ENCODE measurements at regions not wholly inside any gene's neighbourhood (a gene's known extent, or its start where the extent isn't known, plus 50 kb on each side); places are given as distances from the start of the nearest gene placed in this dataset.
"Not testable (repeated sequence)": the region's sequence is repeated elsewhere in the genome, so short reads cannot be mapped to it uniquely, and the experiment has no call there.

DNA sequence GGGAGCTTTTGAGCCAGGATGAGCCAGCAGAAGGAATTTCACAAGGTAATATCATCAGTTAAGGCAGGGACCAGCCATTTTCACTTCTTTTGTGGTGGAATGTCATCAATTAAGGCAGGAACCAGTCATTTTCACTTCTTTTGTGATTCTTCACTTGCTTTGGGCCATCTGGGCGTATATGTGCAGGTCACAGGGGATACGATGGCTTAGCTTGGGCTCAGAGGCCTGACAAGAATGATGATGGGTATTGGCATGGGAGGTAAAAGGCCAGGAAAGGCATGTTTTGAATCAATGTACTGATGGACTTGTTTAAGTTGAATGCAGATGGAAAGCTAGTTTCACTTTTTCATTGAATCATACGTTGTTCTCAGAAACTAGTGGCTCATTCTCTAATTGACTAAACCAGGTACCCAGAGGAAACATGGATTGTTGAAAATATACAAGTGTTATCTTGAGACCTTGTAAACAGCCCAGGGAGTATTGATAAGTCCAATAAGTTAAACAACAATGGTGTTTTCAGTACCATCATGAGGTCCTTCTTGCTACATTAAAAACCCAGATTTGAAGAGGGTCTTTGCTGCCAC is 1672.5 kb upstream of the DDX18 start:
- no peak for DNase-seq

DNA sequence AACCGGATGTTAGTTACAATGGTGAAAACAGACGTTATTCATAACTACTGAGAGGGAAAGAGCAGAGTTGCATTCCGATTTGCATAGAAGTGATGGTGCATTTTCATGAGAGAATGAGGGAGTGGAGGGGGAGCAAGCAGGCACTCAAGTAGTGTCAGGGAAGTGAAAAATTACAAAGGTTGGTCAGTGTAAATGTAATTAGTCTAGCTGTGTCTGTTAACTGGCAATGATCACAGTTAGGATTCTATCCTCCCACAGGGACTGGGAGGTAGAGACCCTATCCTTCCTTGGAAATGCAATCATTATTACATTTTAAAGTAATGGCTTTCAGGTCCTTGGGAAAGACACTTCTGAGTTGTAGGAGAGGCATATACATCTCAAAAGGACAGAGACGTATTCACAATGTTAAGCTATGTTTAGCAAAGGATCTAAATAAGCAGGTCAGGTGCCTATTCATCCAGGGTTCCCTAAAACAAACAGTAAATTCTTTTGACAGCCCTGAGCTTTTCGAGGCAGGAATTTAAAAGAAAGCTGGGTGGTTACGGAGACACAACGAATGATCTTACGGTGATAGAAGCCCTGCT is 1671.8 kb upstream of the DDX18 start:
- no peak for DNase-seq

DNA sequence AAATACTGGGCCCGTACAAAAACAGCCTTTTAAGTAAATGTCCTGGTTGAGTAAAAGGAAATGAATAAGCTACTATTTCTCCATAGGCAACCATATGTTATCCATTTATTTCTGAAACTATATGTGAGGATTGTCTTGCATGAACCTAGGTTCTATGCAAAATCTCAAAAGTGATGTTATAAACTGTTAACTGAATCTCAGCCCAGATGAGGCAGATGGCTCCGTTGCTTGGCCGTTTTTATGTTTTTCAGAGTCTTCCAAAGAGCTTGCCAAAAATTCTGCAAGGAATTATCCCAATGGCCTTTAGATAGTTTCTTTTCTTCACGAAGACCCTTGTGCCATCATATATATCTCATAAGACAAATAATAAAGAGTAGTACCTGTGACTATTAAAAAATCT is 1669.5 kb upstream of the DDX18 start:
- DNase-seq: no peak

DNA sequence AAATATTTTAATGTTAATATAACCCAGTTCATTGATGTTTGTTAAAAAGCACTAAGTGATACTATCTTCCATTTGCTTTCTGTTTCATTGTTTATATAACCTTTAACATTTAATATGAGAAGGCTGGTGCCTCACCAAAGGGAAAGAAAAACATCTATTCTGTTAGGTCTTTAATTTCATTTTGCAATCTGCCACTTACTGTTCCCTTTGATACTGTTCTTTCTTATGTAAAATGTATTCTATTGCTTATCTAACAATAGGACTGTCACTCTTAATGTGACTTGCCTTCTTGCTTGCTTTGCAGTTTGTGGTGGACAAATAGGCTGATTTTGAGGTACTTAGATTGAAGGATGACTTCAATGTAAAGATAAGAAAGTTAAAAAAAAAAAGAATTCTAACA is 1666.1 kb upstream of the DDX18 start:
- no peak for DNase-seq

DNA sequence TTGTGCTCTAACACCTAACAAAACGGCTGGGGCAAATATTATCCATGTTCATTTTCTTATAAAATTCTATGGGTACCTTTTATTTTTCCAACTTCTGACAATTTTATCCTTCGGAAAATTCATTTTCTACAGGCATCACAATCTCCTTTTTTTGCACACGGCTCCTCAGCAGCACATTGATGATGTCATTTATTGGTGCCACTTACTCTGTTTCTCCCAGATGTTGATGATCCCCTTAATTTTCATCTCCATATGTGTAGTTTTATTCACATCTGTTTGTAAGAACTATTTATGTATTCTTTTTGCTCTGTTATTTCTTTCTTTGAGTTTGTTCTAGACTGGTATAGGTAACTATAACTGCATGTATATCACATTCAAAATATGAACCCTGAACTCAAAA is 1660.8 kb upstream of the DDX18 start:
- no peak for DNase-seq

DNA sequence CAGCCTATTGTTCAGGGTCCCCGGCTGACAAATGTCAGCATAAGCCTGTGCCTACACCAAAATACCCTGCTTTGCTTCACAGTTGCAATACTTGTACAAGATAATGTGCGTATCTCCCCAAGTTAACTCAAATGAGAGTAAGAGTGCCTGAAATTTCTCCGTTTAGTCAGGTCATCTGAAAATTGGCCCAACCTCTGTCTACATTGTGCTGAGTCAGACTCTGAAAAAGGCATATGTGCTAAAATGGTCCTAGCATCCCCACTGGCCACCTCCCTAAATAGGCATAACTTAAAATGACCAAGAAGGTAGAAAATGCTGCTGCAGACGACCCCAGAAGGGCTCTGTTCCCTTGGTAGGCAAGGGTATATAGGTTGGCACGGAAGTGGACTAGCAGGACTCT is 1653.8 kb upstream of the DDX18 start:
- DNase-seq: no peak

DNA sequence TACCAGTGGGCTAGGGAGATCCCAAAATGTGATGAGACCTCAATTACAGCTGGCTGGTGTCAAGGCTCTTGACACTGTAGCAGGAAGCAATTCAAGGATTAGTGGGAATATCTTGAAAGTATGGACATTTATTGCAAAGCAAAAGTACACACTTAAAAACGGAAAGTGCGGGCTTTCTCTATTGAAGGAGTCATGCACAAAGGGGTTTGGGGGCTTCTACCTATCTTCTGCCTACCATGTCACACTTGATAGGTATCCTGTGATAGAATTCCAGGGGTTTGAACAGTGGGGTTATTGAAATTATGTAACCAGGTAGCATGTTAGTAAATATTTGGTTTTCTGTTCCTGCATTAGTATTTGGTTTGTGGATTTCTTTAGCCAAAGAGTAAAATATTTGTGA is 1652.1 kb upstream of the DDX18 start:
- no peak for DNase-seq

DNA sequence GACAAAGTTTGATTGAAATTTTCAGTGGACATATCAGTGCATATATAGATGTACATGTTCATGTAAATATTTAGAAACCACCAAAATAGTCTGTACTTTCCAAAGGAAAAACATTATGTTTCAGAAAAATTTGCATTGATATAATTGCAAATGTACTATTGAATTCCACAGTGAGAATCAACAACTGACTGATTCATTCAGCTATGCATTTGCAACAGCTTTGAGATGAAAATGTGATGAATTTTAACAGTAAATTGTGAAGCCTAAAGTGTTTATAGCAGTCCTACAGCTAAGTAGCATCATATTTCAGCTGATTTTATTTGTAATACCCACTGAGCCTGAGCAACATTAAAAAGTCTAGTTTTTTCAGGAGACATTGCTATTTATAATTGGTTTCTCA is 1647.4 kb upstream of the DDX18 start:
- no peak for DNase-seq

DNA sequence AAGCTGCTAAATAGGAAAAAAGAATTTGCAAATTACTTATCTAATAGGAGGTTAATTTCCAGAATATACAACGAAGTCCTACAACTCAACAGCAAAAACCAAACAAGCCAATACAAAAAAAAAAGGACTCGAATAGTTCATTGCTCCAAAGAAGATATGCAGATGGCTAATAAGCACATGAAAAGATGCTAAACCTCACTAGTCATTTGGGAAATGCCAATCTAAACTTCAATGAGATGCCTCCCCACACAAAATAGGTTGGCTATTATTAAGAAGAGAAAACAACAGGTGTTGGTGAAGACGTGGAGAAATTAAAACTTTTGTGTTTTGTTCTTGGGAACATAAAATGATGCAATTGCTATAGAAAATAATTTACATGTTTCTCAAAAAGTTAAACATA is 1634.4 kb upstream of the DDX18 start:
- no peak for DNase-seq

DNA sequence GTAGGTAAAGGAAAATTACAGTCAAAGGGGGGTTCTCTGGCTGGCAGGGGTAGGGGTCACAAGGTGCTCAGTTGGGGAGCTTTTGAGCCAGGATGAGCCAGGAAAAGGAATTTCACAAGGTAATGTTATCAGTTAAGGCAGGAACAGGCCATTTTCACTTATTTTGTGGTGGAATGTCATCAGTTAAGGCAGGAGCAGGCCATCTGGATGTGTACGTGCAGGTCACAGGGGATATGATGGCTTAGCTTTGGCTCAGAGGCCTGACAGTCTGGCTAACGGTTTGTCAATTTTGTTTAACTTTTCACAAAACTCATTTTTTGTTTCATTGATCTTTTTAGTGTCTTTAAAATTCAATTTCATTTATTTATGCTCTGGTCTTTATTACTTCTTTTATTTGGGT is 1623.8 kb upstream of the DDX18 start:
- DNase-seq: not testable (repeated sequence)

DNA sequence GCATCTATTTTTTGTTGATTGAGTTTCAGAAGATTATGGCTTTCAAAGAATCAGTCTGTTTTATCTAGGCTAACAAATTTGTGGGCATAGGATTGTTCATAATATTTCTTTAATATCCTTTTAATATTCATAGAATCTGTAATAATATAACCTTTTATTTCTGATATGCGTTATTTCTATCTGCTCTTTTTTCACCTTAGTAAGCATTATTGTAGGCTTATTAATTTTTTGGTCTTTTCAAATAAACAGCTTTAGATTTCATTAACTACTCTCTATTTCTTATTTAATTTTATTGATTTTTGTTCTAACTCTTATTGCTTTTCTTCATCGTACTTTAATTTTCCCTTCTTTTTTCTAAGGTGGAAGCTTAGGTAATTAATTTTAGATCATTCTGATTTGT is 1614.4 kb upstream of the DDX18 start:
- DNase-seq: no peak

DNA sequence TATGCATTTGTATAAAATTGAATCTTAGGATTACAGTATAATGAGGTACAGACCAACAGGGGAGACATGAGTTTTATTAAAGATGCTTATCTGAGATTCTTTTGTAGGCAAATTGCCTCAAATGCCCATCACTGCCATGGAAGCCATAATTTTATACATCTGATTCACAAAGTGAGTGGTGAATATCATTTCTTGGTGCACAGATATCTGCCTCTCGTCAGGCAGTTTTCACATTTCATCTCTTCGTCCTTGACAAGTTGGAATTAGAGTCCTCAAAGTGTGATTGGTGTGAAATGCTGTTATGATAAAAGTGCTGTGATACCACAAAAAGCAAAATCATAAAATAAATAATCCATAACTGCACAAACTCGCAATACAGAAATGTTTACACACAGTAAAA is 1602.8 kb upstream of the DDX18 start:
- no peak for DNase-seq

DNA sequence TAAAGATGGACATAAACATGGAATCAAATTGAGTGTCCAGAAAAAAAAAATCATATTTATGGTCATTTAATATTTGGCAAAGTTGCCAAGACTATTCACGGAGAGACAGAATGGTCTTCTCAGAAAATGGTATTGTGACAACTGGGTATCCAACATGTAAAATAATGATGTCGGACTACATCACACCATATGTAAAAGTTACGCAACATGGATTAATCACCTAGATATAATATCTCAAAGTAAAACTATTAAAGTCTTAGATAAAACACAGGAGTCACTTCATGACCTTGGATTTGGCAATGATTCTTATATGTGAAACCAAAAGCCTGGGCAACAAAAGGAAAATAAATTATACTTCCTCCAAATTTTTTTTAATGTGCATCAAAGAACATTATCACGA is 1591.7 kb upstream of the DDX18 start:
- no peak for DNase-seq

DNA sequence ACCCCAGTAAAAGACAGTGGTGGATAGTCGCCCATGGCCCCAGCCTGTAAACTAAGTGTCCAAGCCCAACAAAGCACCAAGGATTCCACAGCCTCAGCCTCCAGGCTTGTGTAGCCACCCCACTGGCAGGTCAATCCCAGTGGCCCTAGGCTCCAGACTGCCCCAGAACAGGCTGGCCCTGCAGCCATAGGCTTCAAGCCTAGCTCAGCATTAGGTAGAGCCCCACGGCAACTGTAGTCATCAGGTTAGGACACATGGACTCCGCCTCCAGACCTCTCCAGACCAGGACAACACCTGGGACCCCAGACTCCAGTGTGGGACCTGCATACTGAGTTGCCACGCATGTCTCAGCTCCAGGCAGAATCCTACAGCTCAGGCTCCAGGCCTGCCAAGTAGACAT is 1590.6 kb upstream of the DDX18 start:
- no peak for DNase-seq

DNA sequence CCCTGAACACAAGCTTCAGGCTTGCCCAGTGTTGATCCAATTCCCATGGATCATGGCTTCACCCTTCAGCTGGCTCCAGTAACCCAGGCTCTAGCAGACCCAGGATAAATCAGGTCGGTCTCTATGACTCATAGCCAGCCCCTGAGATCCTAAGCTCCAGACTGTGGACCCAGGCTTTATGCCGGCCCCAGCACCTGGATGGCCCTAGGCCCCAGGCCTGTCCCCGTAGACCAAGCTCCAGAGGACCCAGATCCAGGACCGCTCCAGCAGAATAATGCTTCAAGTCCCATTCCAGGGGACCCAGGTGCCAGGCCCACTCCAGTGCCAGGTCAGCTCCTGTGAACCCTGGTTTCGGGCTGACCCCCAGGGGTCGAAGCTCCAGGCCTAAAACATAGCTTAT is 1589.9 kb upstream of the DDX18 start:
- DNase-seq: no peak

DNA sequence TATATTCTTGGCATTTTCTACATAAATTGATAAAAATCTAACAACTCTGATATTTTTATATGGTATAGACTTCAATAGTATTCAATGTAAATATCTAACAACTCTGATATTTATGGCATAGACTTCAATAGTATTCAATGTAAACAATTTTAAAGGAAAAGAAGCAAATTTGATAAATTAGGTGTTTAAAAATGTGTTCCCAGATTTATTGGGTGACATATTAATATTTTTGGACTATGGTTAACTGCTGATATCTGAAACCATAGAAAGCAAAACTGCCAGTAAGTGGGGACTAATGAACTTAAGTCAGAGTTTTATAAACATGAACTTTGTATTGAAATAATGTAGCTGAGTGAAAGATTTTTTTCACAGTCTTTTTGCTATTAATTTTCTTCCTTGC is 1576.0 kb upstream of the DDX18 start:
- DNase-seq: no peak

DNA sequence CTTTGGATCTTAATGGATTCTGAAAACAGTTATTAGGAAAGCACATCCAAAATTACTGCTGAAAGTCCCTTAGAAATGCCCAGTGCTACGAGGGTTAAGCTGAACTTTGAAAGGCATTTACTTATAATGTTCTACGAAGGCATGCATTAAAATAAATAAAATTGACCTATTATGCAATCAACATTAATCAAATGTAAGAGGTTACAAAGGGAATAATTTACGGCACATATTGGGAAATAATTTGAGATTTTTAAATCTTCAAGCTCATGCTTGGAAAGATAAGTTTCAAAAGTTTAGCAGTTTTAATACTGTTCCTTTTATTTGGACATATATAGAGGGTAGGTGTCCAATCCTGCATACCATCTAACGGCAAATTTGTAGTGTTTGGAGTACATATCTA is 1564.1 kb upstream of the DDX18 start:
- no peak for DNase-seq

DNA sequence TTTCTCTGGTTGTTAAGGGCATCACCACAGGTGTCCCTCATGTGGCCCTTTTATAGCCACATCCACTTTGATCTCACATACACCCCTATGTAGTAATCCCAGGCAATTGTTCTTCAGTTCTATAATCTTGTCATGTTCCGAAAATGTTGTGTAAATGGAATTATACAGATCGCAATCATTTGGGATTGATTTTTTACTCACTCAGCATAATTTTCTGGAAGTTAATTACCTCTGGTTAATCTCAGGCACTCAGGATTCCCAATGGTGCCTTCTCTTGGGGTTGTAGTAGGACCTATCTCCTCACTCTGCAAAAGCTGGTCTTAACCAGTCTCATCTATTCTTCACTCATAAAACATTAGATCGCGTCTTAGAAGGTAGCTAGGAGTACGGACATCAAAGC is 1549.6 kb upstream of the DDX18 start:
- no peak for DNase-seq

DNA sequence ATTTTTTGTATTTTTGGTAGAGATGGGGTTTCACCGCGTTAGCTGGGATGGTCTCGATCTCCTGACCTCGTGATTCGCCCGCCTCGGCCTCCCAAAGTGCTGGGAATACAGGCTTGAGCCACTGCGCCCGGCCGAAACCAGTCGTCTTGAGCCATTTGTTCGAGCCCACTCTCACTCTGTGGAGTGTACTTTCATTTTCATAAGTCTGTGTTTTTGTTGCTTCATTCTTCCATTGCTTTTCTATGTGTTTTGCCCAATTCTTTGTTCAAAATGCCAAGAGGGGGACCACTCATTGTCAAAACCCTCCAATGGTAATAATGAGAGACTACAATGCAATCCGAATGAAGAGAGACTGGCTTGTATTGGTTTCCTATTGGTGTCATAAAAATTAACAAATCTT is 1545.5 kb upstream of the DDX18 start:
- no peak for DNase-seq

DNA sequence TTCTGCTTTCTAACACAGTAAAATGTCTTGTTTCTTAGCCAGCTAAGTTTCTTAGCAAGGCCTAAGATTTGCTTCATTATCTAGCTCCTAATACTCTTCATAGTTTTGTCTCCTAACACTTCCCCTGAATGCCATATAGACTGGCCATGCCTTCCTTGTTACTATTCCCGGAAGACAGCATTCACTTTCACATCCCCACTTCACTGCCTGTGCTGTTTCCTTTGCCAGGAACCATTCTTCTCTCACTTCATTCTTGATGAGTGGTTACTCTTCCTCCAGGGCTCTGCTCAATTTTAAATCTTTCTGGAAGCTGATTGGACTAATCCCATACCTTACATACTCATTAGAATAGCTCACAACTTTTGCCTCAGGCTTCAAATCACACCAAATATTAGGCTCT is 1510.2 kb upstream of the DDX18 start:
- no peak for DNase-seq

DNA sequence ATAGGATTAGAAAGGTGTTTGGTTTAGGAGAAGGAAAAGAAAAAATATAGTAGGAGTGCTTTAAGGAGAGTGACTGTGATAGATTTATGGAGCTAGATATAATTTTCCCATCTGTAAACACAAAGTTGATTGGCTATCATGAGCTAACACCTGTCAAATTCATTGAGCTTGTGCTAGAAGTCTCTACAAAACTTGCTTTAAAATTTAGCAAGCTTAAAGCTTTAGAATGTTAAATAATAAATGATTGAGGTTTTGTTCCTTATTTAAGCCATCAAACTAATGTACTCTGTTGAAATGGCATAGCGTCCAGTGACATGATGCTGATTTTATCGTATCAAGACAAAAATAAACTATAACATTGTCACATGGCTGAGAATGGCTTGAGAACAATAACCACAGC is 1497.4 kb upstream of the DDX18 start:
- no peak for DNase-seq

DNA sequence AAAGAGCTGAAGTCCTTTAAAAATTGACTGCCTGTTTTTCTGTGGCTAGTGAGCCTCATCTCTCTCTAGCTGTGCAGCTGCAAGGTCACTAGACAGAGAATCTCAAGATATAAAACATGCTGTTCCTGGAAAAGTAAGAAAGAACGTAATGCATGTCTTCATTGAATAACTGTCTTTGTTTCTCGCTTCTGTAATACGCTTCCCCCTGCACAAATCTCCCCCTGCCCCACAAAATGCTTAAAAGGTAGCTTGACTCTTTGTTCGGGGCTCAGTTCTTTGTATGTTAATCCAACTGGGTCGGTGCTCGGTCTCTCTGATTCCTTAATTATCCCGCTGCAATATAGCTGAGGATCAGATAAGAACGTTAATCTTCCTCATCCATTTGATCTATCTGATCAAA is 1495.9 kb upstream of the DDX18 start:
- not testable (repeated sequence) for DNase-seq

DNA sequence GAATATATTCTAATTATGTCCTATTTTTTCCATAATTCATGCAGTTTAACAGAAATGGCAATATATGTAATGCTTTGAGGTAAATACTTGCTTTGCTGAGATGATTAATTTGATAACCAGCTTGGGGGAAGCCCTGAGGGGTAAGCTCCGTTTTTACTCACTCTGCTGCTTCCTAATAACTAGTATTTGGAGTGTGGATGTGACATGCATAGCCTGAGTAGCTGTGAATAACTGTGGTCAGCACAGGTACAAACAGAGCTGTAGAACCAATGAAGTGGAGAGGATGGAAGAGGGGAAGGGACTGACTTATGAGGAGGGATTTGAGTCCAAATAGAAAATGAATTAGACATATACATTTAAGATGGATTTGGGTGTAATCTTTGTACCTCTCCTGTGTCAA is 1495.5 kb upstream of the DDX18 start:
- no peak for DNase-seq

DNA sequence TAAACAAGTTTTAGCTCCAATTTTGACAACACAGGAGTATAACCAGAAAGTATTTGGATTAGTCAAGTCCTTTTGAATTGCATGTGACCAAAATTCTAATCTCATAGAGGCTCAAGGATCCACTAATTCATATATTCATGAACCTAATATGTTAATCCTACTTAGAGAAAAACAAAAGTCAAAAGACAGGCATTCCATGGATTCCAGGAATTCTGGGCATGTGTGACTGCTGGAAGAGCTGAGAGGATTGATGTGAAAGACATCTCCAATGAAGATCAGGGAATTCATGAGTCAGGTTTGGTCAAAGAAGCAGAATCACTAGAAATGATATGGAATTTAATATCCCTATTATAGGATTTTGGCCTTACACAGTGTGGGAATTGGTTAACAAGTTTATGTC is 1494.6 kb upstream of the DDX18 start:
- DNase-seq: peak; percentile 20

DNA sequence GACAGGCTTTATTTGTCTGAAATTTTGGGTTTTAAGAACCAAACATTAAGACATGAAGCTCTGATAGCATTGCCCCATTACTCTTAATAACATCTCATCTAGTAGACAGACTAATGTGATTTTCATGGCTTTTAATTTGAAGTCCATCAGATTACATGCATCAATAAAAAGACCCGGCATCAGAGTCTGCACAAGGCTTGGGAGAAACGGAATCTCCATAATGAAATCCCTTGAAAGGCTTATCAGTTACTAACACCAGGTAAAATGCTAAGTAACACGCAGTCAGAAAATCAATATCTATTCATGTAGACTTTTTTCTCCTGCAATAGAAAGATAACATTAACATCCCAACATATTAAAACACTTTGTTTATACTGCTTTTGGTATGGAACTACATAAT is 1485.2 kb upstream of the DDX18 start:
- no peak for DNase-seq

DNA sequence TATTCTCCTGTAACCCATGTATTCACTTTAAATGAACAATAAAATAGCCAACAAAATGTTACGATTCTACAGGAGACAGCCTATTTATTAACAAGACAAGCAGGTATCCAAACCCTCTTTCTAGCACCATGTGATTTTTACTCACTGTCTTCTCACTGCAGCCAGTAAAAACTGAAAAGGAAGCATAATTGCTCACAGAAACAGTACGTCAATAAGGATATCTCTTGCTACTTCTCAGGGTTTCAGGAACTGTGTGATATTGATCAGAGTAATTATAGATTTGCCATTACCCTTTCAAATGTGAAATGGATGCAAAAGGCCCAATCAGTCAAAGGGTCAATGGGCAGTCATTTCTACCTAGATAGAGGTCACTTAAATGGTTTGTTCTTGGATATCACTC is 1473.8 kb upstream of the DDX18 start:
- DNase-seq: no peak

All from fibroblast of skin of right biceps (primary cell).